Calu3 (cell line): ENCODE measurements at regions not wholly inside any gene's neighbourhood (a gene's known extent, or its start where the extent isn't known, plus 50 kb on each side); places are given as distances from the start of the nearest gene placed in this dataset.

Experiments
- BruUV-seq: library from RNA; stranded (reverse); fragments of 400-500 nt; replicated peaks from 2 replicates; lab custom pipeline; 2021; lab: Mats Ljungman, UMichigan
- CTCF ChIA-PET: fragments of 300-600 bp; sonication (Branson Sonifier 250); formaldehyde crosslinking; loops from one replicate; lab custom pipeline; 2022; ENCODE audit warnings: antibody characterized with exemption; lab: Charles Lee
- DNase-seq: peaks from one replicate; pipeline ENCODE4 v3.0.0; 2022
- H3K27ac Mint-ChIP-seq: one replicate; pipeline ENCODE4 v1.8.0; 2022; ENCODE audit warnings: mixed read lengths; ENCODE audit not compliant: unreplicated experiment
- H3K27me3 Mint-ChIP-seq: one replicate; pipeline ENCODE4 v1.8.0; 2022; ENCODE audit warnings: mixed read lengths; ENCODE audit not compliant: unreplicated experiment
- H3K36me3 Mint-ChIP-seq: one replicate; pipeline ENCODE4 v1.8.0; 2022; ENCODE audit warnings: mild to moderate bottlenecking, moderate library complexity, mixed read lengths; ENCODE audit not compliant: insufficient read depth, unreplicated experiment
- H3K4me1 Mint-ChIP-seq: one replicate; pipeline ENCODE4 v1.8.0; 2022; ENCODE audit warnings: mild to moderate bottlenecking, low read depth, mixed read lengths; ENCODE audit not compliant: unreplicated experiment
- H3K4me3 Mint-ChIP-seq: one replicate; pipeline ENCODE4 v1.8.0; 2022; ENCODE audit warnings: mild to moderate bottlenecking, low read depth, moderate library complexity, mixed read lengths; ENCODE audit not compliant: unreplicated experiment
- H3K9me3 Mint-ChIP-seq: one replicate; pipeline ENCODE4 v1.8.0; 2022; ENCODE audit warnings: low read depth, mixed read lengths; ENCODE audit not compliant: unreplicated experiment
- intact Hi-C: fragments of 100-400 bp; cut with micrococcal nuclease; formaldehyde crosslinking; loops from one replicate; pipeline ENCODE4 v1.10.0; 2022; ENCODE audit not compliant: unreplicated experiment
- TF ChIP-seq, protein P1 (sequence below): fragments of 200-600 bp; IDR thresholded peaks from one replicate; pipeline ENCODE4 v1.8.0; 2022; ENCODE audit warnings: antibody characterized with exemption; ENCODE audit not compliant: unreplicated experiment

GRCh38 chr11:128259816-128260215 lies 327.5 kb downstream of the ETS1 start:
- Mint-ChIP-seq H3K4me3 (no peak overlapping the region), H3K27me3 (no peaks in the 10 kb centered on the region), H3K9me3 (peaks cover 3% of the 10 kb centered on the region), H3K27ac (no peak overlapping the region), H3K4me1 (no peaks in the 10 kb centered on the region), H3K36me3 (no peaks in the 10 kb centered on the region)
- intact Hi-C loops, result no loop called here
- DNase-seq, result no peak
- BruUV-seq, result no TSS peak
- TF ChIP-seq, protein P1, sequence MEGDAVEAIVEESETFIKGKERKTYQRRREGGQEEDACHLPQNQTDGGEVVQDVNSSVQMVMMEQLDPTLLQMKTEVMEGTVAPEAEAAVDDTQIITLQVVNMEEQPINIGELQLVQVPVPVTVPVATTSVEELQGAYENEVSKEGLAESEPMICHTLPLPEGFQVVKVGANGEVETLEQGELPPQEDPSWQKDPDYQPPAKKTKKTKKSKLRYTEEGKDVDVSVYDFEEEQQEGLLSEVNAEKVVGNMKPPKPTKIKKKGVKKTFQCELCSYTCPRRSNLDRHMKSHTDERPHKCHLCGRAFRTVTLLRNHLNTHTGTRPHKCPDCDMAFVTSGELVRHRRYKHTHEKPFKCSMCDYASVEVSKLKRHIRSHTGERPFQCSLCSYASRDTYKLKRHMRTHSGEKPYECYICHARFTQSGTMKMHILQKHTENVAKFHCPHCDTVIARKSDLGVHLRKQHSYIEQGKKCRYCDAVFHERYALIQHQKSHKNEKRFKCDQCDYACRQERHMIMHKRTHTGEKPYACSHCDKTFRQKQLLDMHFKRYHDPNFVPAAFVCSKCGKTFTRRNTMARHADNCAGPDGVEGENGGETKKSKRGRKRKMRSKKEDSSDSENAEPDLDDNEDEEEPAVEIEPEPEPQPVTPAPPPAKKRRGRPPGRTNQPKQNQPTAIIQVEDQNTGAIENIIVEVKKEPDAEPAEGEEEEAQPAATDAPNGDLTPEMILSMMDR, result no peak
- CTCF ChIA-PET, result no interaction called here

- Mint-ChIP-seq H3K4me3 (no peak overlapping the region), H3K27me3 (no peaks in the 10 kb centered on the region), H3K4me1 (no peaks in the 10 kb centered on the region), H3K36me3 (no peaks in the 10 kb centered on the region), H3K9me3 (no peaks in the 10 kb centered on the region), H3K27ac (no peak overlapping the region)
- intact Hi-C loops, result no loop called here
- BruUV-seq, result no TSS peak
- TF ChIP-seq, protein P1, result no peak
- no peak for DNase-seq
- CTCF ChIA-PET, result no interaction called here
Measured at GRCh38 chr11:128254941-128255340, 332.4 kb downstream of the ETS1 start.

DNA sequence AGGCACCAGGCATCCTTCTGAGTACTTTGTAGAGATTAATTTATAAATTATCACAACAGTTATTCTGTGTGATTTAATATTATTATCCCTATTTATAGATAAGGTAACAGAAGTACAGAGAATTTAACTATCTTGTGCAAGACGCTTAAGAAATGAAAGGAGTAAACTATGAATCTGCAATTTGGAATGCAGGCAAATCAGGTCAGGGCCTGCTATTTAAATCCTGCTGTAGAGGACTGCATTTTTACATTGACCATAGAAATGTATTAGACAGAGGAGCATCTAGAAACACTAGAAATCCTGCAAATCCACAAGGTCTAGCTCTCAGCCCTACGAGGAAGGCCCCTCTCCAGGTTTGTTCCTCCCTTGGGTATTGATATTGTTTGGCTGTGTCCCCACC lies 336.2 kb downstream of the ETS1 start:
- H3K27me3 Mint-ChIP-seq, result no peaks in the 10 kb centered on the region
- no TSS peak for BruUV-seq

DNA sequence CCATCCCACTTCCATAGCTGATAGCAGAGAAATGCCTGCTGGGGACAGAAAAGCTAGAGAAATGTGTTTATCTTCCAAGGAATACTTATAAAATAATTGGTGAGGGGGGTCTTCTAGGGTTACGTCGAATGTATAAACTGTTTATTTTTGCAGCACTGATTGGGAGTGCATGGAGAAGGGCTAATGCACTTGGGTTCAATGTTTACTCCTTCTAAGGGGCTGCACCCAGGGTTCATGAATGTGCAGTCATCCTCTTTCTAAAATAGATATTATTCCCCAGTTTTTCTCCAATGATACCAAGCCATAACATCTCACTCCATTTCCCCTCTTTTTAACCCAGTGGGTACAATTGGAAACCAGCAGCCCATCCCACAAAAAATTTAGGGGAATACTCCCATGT lies 336.9 kb downstream of the ETS1 start:
- TF ChIP-seq, protein P1, result no peak
- CTCF ChIA-PET, result no interaction called here
- no TSS peak for BruUV-seq
- no peaks in the 10 kb centered on the region for H3K36me3 Mint-ChIP-seq
- no peak overlapping the region for H3K4me3 Mint-ChIP-seq
- no peaks in the 10 kb centered on the region for H3K4me1 Mint-ChIP-seq
- H3K27me3 Mint-ChIP-seq, result no peaks in the 10 kb centered on the region
- intact Hi-C loops, result no loop called here
- no peak overlapping the region for H3K27ac Mint-ChIP-seq
- H3K9me3 Mint-ChIP-seq, result no peaks in the 10 kb centered on the region
- DNase-seq, result no peak

More for the DNA sequence above, 336.2 kb downstream of the ETS1 start:
- H3K9me3 Mint-ChIP-seq, result no peaks in the 10 kb centered on the region
- H3K4me1 Mint-ChIP-seq, result no peaks in the 10 kb centered on the region
- TF ChIP-seq, protein P1, result no peak
- no peak for DNase-seq
- intact Hi-C loops, result no loop called here
- CTCF ChIA-PET, result no interaction called here
- H3K36me3 Mint-ChIP-seq, result no peaks in the 10 kb centered on the region
- H3K27ac Mint-ChIP-seq, result no peak overlapping the region
- no peak overlapping the region for H3K4me3 Mint-ChIP-seq
